H9 (cell line): ENCODE measurements at regions not wholly inside any gene's neighbourhood (a gene's known extent, or its start where the extent isn't known, plus 50 kb on each side); places are given as distances from the start of the nearest gene placed in this dataset.

ENCODE experiments used
- DNase-seq: peaks from one replicate; pipeline ENCODE4 v3.0.0-alpha.2; 2017
- H2AFZ ChIP-seq: one replicate; pipeline ENCODE4 v1.6.1; 2013; ENCODE audit warnings: mild to moderate bottlenecking, low read length, control low read depth, moderate library complexity
- H2AK5ac ChIP-seq: 2 replicates; pipeline ENCODE4 v1.6.1; 2013; ENCODE audit warnings: low read length, control low read depth, mixed read lengths; ENCODE audit not compliant: insufficient read length
- H2BK120ac ChIP-seq: one replicate; pipeline ENCODE4 v1.6.1; 2013; ENCODE audit warnings: low read depth, mild to moderate bottlenecking, low read length, control low read depth, inconsistent platforms; ENCODE audit not compliant: poor library complexity, severe bottlenecking
- H2BK12ac ChIP-seq: 2 replicates; pipeline ENCODE4 v1.6.1; 2013; ENCODE audit warnings: low read length, control low read depth, mixed read lengths, low read depth; ENCODE audit not compliant: insufficient read length
- H2BK15ac ChIP-seq: 2 replicates; pipeline ENCODE4 v1.6.1; 2013; ENCODE audit warnings: low read depth, low read length, control low read depth
- H2BK20ac ChIP-seq: one replicate; pipeline ENCODE4 v1.6.1; 2013; ENCODE audit warnings: low read depth, mild to moderate bottlenecking, low read length, control low read depth, inconsistent platforms; ENCODE audit not compliant: poor library complexity, severe bottlenecking
- H2BK5ac ChIP-seq: 2 replicates; pipeline ENCODE4 v1.6.1; 2013; ENCODE audit warnings: low read length, control low read depth, mixed read lengths; ENCODE audit not compliant: insufficient read length
- H3K14ac ChIP-seq: 2 replicates; pipeline ENCODE4 v1.6.1; 2013; ENCODE audit warnings: low read length, control low read depth; ENCODE audit not compliant: insufficient read depth
- H3K18ac ChIP-seq: 2 replicates; pipeline ENCODE4 v1.6.1; 2013; ENCODE audit warnings: low read depth, mild to moderate bottlenecking, mixed read lengths, low read length, control low read depth; ENCODE audit not compliant: insufficient read length
- H3K23ac ChIP-seq: 2 replicates; pipeline ENCODE4 v1.6.1; 2013; ENCODE audit warnings: low read length, control low read depth, mixed read lengths, low read depth; ENCODE audit not compliant: insufficient read length
- H3K23me2 ChIP-seq: 2 replicates; pipeline ENCODE4 v1.6.1; 2013; ENCODE audit warnings: low read depth, mild to moderate bottlenecking, mixed read lengths, low read length, control low read depth; ENCODE audit not compliant: insufficient read length, poor library complexity, severe bottlenecking
- H3K27ac ChIP-seq: 2 replicates; pipeline ENCODE4 v1.5.1; 2013; ENCODE audit warnings: low read length, control low read depth, mixed read lengths, low read depth; ENCODE audit not compliant: insufficient read length
- H3K27me3 ChIP-seq: 2 replicates; pipeline ENCODE4 v1.6.1; 2013; ENCODE audit warnings: low read length, control low read depth, inconsistent platforms; ENCODE audit not compliant: insufficient read depth
- H3K4ac ChIP-seq: 2 replicates; pipeline ENCODE4 v1.6.1; 2013; ENCODE audit warnings: low read depth, mild to moderate bottlenecking, control low read depth, inconsistent platforms, low read length, moderate library complexity
- H3K4me1 ChIP-seq: 2 replicates; pipeline ENCODE4 v1.6.1; 2013; ENCODE audit warnings: low read length, control low read depth, inconsistent platforms; ENCODE audit not compliant: insufficient read depth
- H3K4me2 ChIP-seq: 2 replicates; pipeline ENCODE4 v1.6.1; 2013; ENCODE audit warnings: low read length, control low read depth, mixed read lengths; ENCODE audit not compliant: insufficient read length, insufficient read depth
- H3K56ac ChIP-seq: 2 replicates; pipeline ENCODE4 v1.6.1; 2013; ENCODE audit warnings: low read depth, mild to moderate bottlenecking, mixed read lengths, low read length, control low read depth; ENCODE audit not compliant: insufficient read length
- H3K79me1 ChIP-seq: 2 replicates; pipeline ENCODE4 v1.6.1; 2013; ENCODE audit warnings: low read depth, mild to moderate bottlenecking, moderate library complexity, low read length, control low read depth, inconsistent platforms; ENCODE audit not compliant: insufficient read depth, poor library complexity, severe bottlenecking
- H3K79me2 ChIP-seq: 2 replicates; pipeline ENCODE4 v1.6.1; 2013; ENCODE audit warnings: low read length, control low read depth, inconsistent platforms; ENCODE audit not compliant: insufficient read depth
- H3K9ac ChIP-seq: 2 replicates; pipeline ENCODE4 v1.6.1; 2013; ENCODE audit warnings: low read length, control low read depth, mixed read lengths; ENCODE audit not compliant: insufficient read length; ENCODE audit errors: extremely low read depth
- H3K9me3 ChIP-seq: one replicate; pipeline ENCODE4 v1.6.1; 2013; ENCODE audit warnings: low read depth, low read length, inconsistent platforms; ENCODE audit not compliant: control insufficient read depth
- H3T11ph ChIP-seq: one replicate; pipeline ENCODE4 v1.6.1; 2013; ENCODE audit warnings: mild to moderate bottlenecking, low read length, control low read depth, inconsistent platforms
- H4K20me1 ChIP-seq: one replicate; pipeline ENCODE4 v1.6.1; 2013; ENCODE audit not compliant: control insufficient read depth, insufficient read length, insufficient read depth
- H4K5ac ChIP-seq: 2 replicates; pipeline ENCODE4 v1.6.1; 2013; ENCODE audit warnings: low read depth, mild to moderate bottlenecking, mixed read lengths, low read length, control low read depth; ENCODE audit not compliant: insufficient read length
- H4K8ac ChIP-seq: replicated peaks from 2 replicates; pipeline ENCODE4 v1.6.1; 2013; ENCODE audit warnings: low read length, control low read depth, mixed read lengths, low read depth; ENCODE audit not compliant: insufficient read length
- H4K91ac ChIP-seq: 2 replicates; pipeline ENCODE4 v1.6.1; 2013; ENCODE audit warnings: low read depth, mild to moderate bottlenecking, moderate library complexity, mixed read lengths, low read length, control low read depth; ENCODE audit not compliant: insufficient read length
- H3K27ac Mint-ChIP-seq, 3 experiments: 2 replicates in 2 of 3; 3 replicates in 1 of 3; pipeline ENCODE4 v1.8.0; 2020 to 2021; ENCODE audit warnings: mixed read lengths in 3 of 3, mild to moderate bottlenecking in 1 of 3, moderate library complexity in 1 of 3
- H3K27me3 Mint-ChIP-seq: 2 replicates; pipeline ENCODE4 v1.8.0; 2021; ENCODE audit warnings: low read depth, mild to moderate bottlenecking, moderate library complexity, mixed read lengths
- H3K36me3 Mint-ChIP-seq, 3 experiments: 2 replicates in 2 of 3; 3 replicates in 1 of 3; pipeline ENCODE4 v1.8.0; 2020 to 2021; ENCODE audit warnings: low read depth in 3 of 3, mixed read lengths in 3 of 3; ENCODE audit not compliant: insufficient read depth in 1 of 3
- H3K4me1 Mint-ChIP-seq, 2 experiments: 2 replicates each; pipeline ENCODE4 v1.8.0; 2020; ENCODE audit warnings: mixed read lengths in 2 of 2
- H3K4me3 Mint-ChIP-seq, 2 experiments: 2 replicates in 1 of 2; 3 replicates in 1 of 2; pipeline ENCODE4 v1.8.0; 2020 to 2021; ENCODE audit warnings: mild to moderate bottlenecking in 2 of 2, mixed read lengths in 2 of 2, moderate library complexity in 1 of 2
- H3K9me3 Mint-ChIP-seq, 2 experiments: 2 replicates in 1 of 2; 3 replicates in 1 of 2; pipeline ENCODE4 v1.8.0; 2020; ENCODE audit warnings: mild to moderate bottlenecking in 2 of 2, mixed read lengths in 2 of 2, moderate library complexity in 1 of 2
- WGBS: extraction: QIAGEN DNeasy Blood & Tissue Kit; methylation state at CpG from one replicate; pipeline ENCODE4 v1.1.7; 2013; ENCODE audit warnings: missing lambda C conversion rate, low lambda C conversion rate, mixed read lengths; ENCODE audit not compliant: insufficient read length; ENCODE audit errors: extremely low coverage; 5-methylcytosine and 5-hydroxymethylcytosine counted together
- TF ChIP-seq, protein P1 (sequence below): fragments of 200-600 bp; sonication (generic); conservative IDR thresholded peaks from 3 replicates; pipeline ENCODE4 v1.8.0; 2021; ENCODE audit warnings: antibody characterized with exemption, mild to moderate bottlenecking

- no peaks in the 10 kb centered on the region for H3K23me2 ChIP-seq
- H3T11ph ChIP-seq = no peak overlapping the region
- peaks cover 7 to 11% (median 8%) of the 10 kb centered on the region in 3 experiments for H3K36me3 Mint-ChIP-seq
- no CpG with 5 or more reads among the region's 1 CpG for WGBS
- H2BK120ac ChIP-seq = no peak overlapping the region
- H3K4me3 Mint-ChIP-seq = no peak overlapping the region
- H3K79me1 ChIP-seq = no peaks in the 10 kb centered on the region
- H4K20me1 ChIP-seq = no peaks in the 10 kb centered on the region
- no peak overlapping the region for H4K5ac ChIP-seq
- peaks cover 5% of the 10 kb centered on the region for H3K9me3 ChIP-seq
- no peaks in the 10 kb centered on the region for H3K4me1 Mint-ChIP-seq
- no peak overlapping the region for H4K8ac ChIP-seq
- no peak overlapping the region for H2AK5ac ChIP-seq
- H3K27ac ChIP-seq = no peak overlapping the region
- H2BK5ac ChIP-seq = no peak overlapping the region
- DNase-seq = no peak
- H3K4ac ChIP-seq = no peak overlapping the region
- TF ChIP-seq, protein P1, sequence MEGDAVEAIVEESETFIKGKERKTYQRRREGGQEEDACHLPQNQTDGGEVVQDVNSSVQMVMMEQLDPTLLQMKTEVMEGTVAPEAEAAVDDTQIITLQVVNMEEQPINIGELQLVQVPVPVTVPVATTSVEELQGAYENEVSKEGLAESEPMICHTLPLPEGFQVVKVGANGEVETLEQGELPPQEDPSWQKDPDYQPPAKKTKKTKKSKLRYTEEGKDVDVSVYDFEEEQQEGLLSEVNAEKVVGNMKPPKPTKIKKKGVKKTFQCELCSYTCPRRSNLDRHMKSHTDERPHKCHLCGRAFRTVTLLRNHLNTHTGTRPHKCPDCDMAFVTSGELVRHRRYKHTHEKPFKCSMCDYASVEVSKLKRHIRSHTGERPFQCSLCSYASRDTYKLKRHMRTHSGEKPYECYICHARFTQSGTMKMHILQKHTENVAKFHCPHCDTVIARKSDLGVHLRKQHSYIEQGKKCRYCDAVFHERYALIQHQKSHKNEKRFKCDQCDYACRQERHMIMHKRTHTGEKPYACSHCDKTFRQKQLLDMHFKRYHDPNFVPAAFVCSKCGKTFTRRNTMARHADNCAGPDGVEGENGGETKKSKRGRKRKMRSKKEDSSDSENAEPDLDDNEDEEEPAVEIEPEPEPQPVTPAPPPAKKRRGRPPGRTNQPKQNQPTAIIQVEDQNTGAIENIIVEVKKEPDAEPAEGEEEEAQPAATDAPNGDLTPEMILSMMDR = no peak
- no peak overlapping the region for H3K14ac ChIP-seq
- peaks cover 11 to 12% of the 10 kb centered on the region in 2 experiments for H3K9me3 Mint-ChIP-seq
- H3K23ac ChIP-seq = no peak overlapping the region
- no peaks in the 10 kb centered on the region for H3K27me3 ChIP-seq
- H3K27ac Mint-ChIP-seq = no peak overlapping the region
- H3K4me2 ChIP-seq = no peak overlapping the region
- H3K27me3 Mint-ChIP-seq = no peaks in the 10 kb centered on the region; the same call in 1 of the 2 replicates
- H3K79me2 ChIP-seq = no peaks in the 10 kb centered on the region
- H2BK15ac ChIP-seq = no peak overlapping the region
- H2AFZ ChIP-seq = no peak overlapping the region
- H3K4me1 ChIP-seq = no peaks in the 10 kb centered on the region
- no peak overlapping the region for H3K56ac ChIP-seq
- no peak overlapping the region for H3K18ac ChIP-seq
- H2BK12ac ChIP-seq = no peak overlapping the region
- no peak overlapping the region for H4K91ac ChIP-seq
- H2BK20ac ChIP-seq = no peak overlapping the region
- no peak overlapping the region for H3K9ac ChIP-seq
Observed at GRCh38 chr10:31739711-31740110, 188.9 kb downstream of the ARHGAP12 start.
